H1 (cell line): ENCODE measurements at regions not wholly inside any gene's neighbourhood (a gene's known extent, or its start where the extent isn't known, plus 50 kb on each side); places are given as distances from the start of the nearest gene placed in this dataset.

Experiments
- SIRT6 ChIP-seq: IDR thresholded peaks from one replicate; pipeline ENCODE4 v1.7.1; 2012; ENCODE audit warnings: low read length, inconsistent platforms
- SRF ChIP-seq: IDR thresholded peaks from 2 replicates; pipeline ENCODE4 v1.6.1; 2011; ENCODE audit warnings: mild to moderate bottlenecking, low read depth, low read length, moderate library complexity
- TF ChIP-seq, protein P1 (sequence below): IDR thresholded peaks from 2 replicates; pipeline ENCODE4 v1.6.1; 2012; ENCODE audit warnings: inconsistent platforms

DNA sequence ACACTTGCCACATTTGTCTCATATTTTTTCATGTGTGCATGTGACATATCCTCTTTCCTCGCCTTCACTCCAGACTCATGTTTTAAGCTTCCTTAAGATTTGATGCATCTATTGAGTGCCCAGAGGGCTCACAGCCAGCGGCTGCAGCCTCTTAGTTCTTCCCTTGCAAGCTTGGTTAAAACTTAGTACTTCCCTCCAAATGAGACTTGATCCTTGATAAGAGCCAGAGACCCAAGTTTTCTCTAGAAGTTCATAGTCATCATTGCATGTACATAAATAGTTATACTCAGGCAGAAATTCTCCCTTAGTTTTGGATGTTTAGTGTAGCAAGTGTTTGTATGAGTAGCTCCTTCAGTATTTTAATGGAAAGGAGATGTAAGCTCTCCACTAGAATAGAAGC lies 337.6 kb upstream of the B3GALT2 start (continued):
- TF ChIP-seq, protein P1, sequence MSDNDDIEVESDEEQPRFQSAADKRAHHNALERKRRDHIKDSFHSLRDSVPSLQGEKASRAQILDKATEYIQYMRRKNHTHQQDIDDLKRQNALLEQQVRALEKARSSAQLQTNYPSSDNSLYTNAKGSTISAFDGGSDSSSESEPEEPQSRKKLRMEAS: no peak
- TF ChIP-seq SRF (no peak), SIRT6 (no peak)
